B cell (primary cell): ENCODE measurements at regions not wholly inside any gene's neighbourhood (a gene's known extent, or its start where the extent isn't known, plus 50 kb on each side); places are given as distances from the start of the nearest gene placed in this dataset.

Experiments used
- ATAC-seq: fragments of 200-7000 bp; cut with Tn5 transposase; one replicate; pipeline ENCODE4 v1.10.0; 2021; ENCODE audit warnings: low read depth, mild to moderate bottlenecking, moderate number of reproducible peaks, moderate library complexity
- CTCF ChIA-PET: fragments of 350-600 bp; sonication (Branson Sonifier 250); formaldehyde crosslinking; loops from one replicate; lab custom pipeline; 2021; ENCODE audit warnings: antibody characterized with exemption, inconsistent platforms; lab: Charles Lee
- POLR2A ChIA-PET: fragments of 350-600 bp; sonication (Branson Sonifier 250); formaldehyde crosslinking; loops from one replicate; lab custom pipeline; 2021; ENCODE audit warnings: antibody characterized with exemption; lab: Charles Lee
- DNase-seq: peaks from one replicate; pipeline ENCODE4 v3.0.0; 2013
- H2AFZ ChIP-seq: 2 replicates; pipeline ENCODE4 v1.6.1; 2012; ENCODE audit warnings: mild to moderate bottlenecking, low read depth, low read length; ENCODE audit not compliant: insufficient read depth, poor library complexity, severe bottlenecking
- H3K27ac ChIP-seq, 2 donors: 1 replicate in 1 of 2; 2 replicates in 1 of 2; pipeline ENCODE4 v1.5.1; 2012 to 2013; ENCODE audit warnings: low read length in 2 of 2, mild to moderate bottlenecking in 2 of 2, moderate library complexity in 1 of 2
- H3K27me3 ChIP-seq, 4 experiments: fragments of 200-600 bp in 1 of 4; sonication (generic) in 1 of 4; replicated peaks in 1 of 4; 1 replicate in 2 of 4; 2 replicates in 2 of 4; pipeline versions ENCODE4 v1.6.1 to v1.7.0; 2013 to 2016; ENCODE audit warnings: low read length in 3 of 4, mild to moderate bottlenecking in 2 of 4, mixed read lengths in 1 of 4, moderate library complexity in 1 of 4; ENCODE audit not compliant: insufficient read depth in 4 of 4, control insufficient read depth in 3 of 4; ENCODE audit errors: control extremely low read depth in 1 of 4
- H3K36me3 ChIP-seq, 2 experiments: replicated peaks in 1 of 2; 1 replicate in 1 of 2; 2 replicates in 1 of 2; pipeline versions ENCODE4 v1.6.1 to v1.7.1; 2013; ENCODE audit warnings: low read length in 1 of 2; ENCODE audit not compliant: insufficient read depth in 2 of 2, control insufficient read depth in 1 of 2; ENCODE audit errors: control extremely low read depth in 1 of 2, extremely low read depth in 1 of 2
- H3K4me1 ChIP-seq, 2 donors: fragments of 200-600 bp in 1 of 2; sonication (generic) in 1 of 2; 1 replicate in 1 of 2; 2 replicates in 1 of 2; pipeline versions ENCODE4 v1.5.1 to v1.6.1; 2013 to 2017; ENCODE audit warnings: low read length in 2 of 2; ENCODE audit not compliant: control insufficient read depth in 2 of 2, insufficient read depth in 2 of 2
- H3K4me2 ChIP-seq: replicated peaks from 2 replicates; pipeline ENCODE3; 2012; ENCODE audit warnings: mild to moderate bottlenecking, low read depth, low read length; ENCODE audit not compliant: poor library complexity, severe bottlenecking
- H3K4me3 ChIP-seq, 5 experiments: fragments of 200-600 bp in 1 of 5; sonication (generic) in 1 of 5; 1 replicate in 3 of 5; 2 replicates in 2 of 5; pipeline versions ENCODE4 v1.5.1 to v1.7.0; 2011 to 2016; ENCODE audit warnings: low read length in 4 of 5, mild to moderate bottlenecking in 4 of 5, low read depth in 2 of 5, control low read depth in 1 of 5, moderate library complexity in 1 of 5; ENCODE audit not compliant: insufficient read depth in 1 of 5; ENCODE audit errors: control extremely low read depth in 1 of 5, extremely low read depth in 1 of 5
- H3K79me2 ChIP-seq: fragments of 200-600 bp; sonication (generic); one replicate; pipeline ENCODE4 v1.6.0; 2016; ENCODE audit warnings: low read length; ENCODE audit not compliant: control insufficient read depth, insufficient read depth
- H3K9ac ChIP-seq: fragments of 200-600 bp; sonication (generic); 2 replicates; pipeline ENCODE4 v1.6.1; 2017; ENCODE audit warnings: mild to moderate bottlenecking, low read length, moderate library complexity
- H3K9me3 ChIP-seq, 3 donors: one replicate each; pipeline versions ENCODE4 v1.6.1 to v1.7.1; 2013; ENCODE audit warnings: low read length in 2 of 3; ENCODE audit not compliant: control insufficient read depth in 2 of 3, insufficient read depth in 1 of 3; ENCODE audit errors: control extremely low read depth in 1 of 3
- H4K20me1 ChIP-seq: 2 replicates; pipeline ENCODE4 v1.6.0; 2012; ENCODE audit warnings: mild to moderate bottlenecking, low read length; ENCODE audit not compliant: insufficient read depth, control insufficient read depth, poor library complexity, severe bottlenecking
- H3K27ac Mint-ChIP-seq: one replicate; pipeline ENCODE4 v1.8.0; 2021; ENCODE audit warnings: mixed read lengths
- H3K27me3 Mint-ChIP-seq: one replicate; pipeline ENCODE4 v1.8.0; 2021; ENCODE audit warnings: mixed read lengths
- H3K4me1 Mint-ChIP-seq: one replicate; pipeline ENCODE4 v1.8.0; 2021; ENCODE audit warnings: mixed read lengths
- H3K4me3 Mint-ChIP-seq: one replicate; pipeline ENCODE4 v1.8.0; 2021; ENCODE audit warnings: mixed read lengths
- H3K9me3 Mint-ChIP-seq: one replicate; pipeline ENCODE4 v1.8.0; 2022; ENCODE audit warnings: mixed read lengths; ENCODE audit not compliant: insufficient read depth
- CTCF ChIP-seq: fragments of 200-600 bp; IDR thresholded peaks from one replicate; pipeline ENCODE4 v1.8.0; 2022; ENCODE audit warnings: antibody characterized with exemption, mild to moderate bottlenecking
- EZH2 ChIP-seq: IDR thresholded peaks from 2 replicates; pipeline ENCODE4 v1.6.1; 2012; ENCODE audit warnings: borderline replicate concordance, low read depth, mild to moderate bottlenecking, moderate library complexity, low read length; ENCODE audit not compliant: insufficient read depth, poor library complexity, severe bottlenecking
- WGBS: methylation state at CpG from one replicate; pipeline ENCODE4 v1.1.5; 2013; ENCODE audit warnings: missing lambda C conversion rate; ENCODE audit not compliant: insufficient coverage; 5-methylcytosine and 5-hydroxymethylcytosine counted together
- intact Hi-C: fragments of 100-400 bp; cut with micrococcal nuclease; formaldehyde crosslinking; loops from one replicate; pipeline ENCODE4 v1.10.0; 2022

- no peak overlapping the region for H3K4me2 ChIP-seq
- no peaks in the 10 kb centered on the region for H3K27me3 ChIP-seq
- no peaks in the 10 kb centered on the region for H4K20me1 ChIP-seq
- no peak for TF ChIP-seq EZH2
- no peak for TF ChIP-seq CTCF
- CTCF ChIA-PET, result no interaction called here
- no peaks in the 10 kb centered on the region for H3K79me2 ChIP-seq
- POLR2A ChIA-PET, result no interaction called here
- no peak overlapping the region for H2AFZ ChIP-seq
- no peak overlapping the region for H3K4me3 ChIP-seq
- no peaks in the 10 kb centered on the region for H3K4me1 Mint-ChIP-seq
- no peak overlapping the region for H3K27ac Mint-ChIP-seq
- no peak overlapping the region for H3K27ac ChIP-seq
- H3K4me1 ChIP-seq, result no peaks in the 10 kb centered on the region
- no peak overlapping the region for H3K9ac ChIP-seq
- DNase-seq (no peak), ATAC-seq (no peak)
- H3K27me3 Mint-ChIP-seq, result no peaks in the 10 kb centered on the region
- H3K9me3 ChIP-seq, result no peaks in the 10 kb centered on the region
- H3K9me3 Mint-ChIP-seq, result no peaks in the 10 kb centered on the region
- intact Hi-C loops, result no loop called here
- H3K4me3 Mint-ChIP-seq, result no peak overlapping the region
- no CpG with 5 or more reads among the region's 3 CpGs for WGBS
- H3K36me3 ChIP-seq, result no peaks in the 10 kb centered on the region
Measured at GRCh38 chr4:116942315-116942714, 143.1 kb downstream of the TRAM1L1 start.

GRCh38 chr4:116930329-116930728, 155.0 kb downstream of the TRAM1L1 start:
- no peaks in the 10 kb centered on the region for H4K20me1 ChIP-seq
- H3K36me3 ChIP-seq, result no peaks in the 10 kb centered on the region
- DNase-seq (no peak), ATAC-seq (no peak)
- intact Hi-C loops, result no loop called here
- no peak overlapping the region for H2AFZ ChIP-seq
- WGBS, result no CpG with 5 or more reads among the region's 1 CpG
- no peak overlapping the region for H3K27ac ChIP-seq
- TF ChIP-seq EZH2 (no peak), CTCF (no peak)
- no peaks in the 10 kb centered on the region for H3K27me3 Mint-ChIP-seq
- H3K4me3 Mint-ChIP-seq, result no peak overlapping the region
- H3K4me3 ChIP-seq, result no peak overlapping the region
- H3K27me3 ChIP-seq, result no peaks in the 10 kb centered on the region
- peaks cover 0 to 9% (median 0%) of the 10 kb centered on the region in 3 donors for H3K9me3 ChIP-seq
- no peaks in the 10 kb centered on the region for H3K4me1 ChIP-seq
- no peaks in the 10 kb centered on the region for H3K79me2 ChIP-seq
- no peak overlapping the region for H3K27ac Mint-ChIP-seq
- ChIA-PET POLR2A (no interaction called here), CTCF (no interaction called here)
- no peak overlapping the region for H3K9ac ChIP-seq
- H3K4me1 Mint-ChIP-seq, result no peaks in the 10 kb centered on the region
- H3K4me2 ChIP-seq, result no peak overlapping the region
- peaks cover 1% of the 10 kb centered on the region for H3K9me3 Mint-ChIP-seq
